Transverse colon (tissue), 3 donors: ENCODE measurements at regions not wholly inside any gene's neighbourhood (a gene's known extent, or its start where the extent isn't known, plus 50 kb on each side); places are given as distances from the start of the nearest gene placed in this dataset.

Experiments
- POLR2A ChIP-seq: fragments of 450-650 bp; IDR thresholded peaks from one replicate; pipeline ENCODE4 v1.6.1; 2016; ENCODE audit warnings: antibody characterized with exemption, mild to moderate bottlenecking, moderate library complexity
- TF ChIP-seq, protein P1 (sequence below), 5 experiments: fragments of 200-600 bp in 3 of 5; fragments of 450-650 bp in 2 of 5; sonication (generic) in 3 of 5; IDR thresholded peaks; 1 replicate in 2 of 5; 2 replicates in 3 of 5; pipeline ENCODE4 v1.5.1; 2016 to 2017; ENCODE audit warnings: antibody characterized with exemption in 5 of 5, inconsistent platforms in 3 of 5, mild to moderate bottlenecking in 2 of 5, moderate library complexity in 1 of 5

DNA sequence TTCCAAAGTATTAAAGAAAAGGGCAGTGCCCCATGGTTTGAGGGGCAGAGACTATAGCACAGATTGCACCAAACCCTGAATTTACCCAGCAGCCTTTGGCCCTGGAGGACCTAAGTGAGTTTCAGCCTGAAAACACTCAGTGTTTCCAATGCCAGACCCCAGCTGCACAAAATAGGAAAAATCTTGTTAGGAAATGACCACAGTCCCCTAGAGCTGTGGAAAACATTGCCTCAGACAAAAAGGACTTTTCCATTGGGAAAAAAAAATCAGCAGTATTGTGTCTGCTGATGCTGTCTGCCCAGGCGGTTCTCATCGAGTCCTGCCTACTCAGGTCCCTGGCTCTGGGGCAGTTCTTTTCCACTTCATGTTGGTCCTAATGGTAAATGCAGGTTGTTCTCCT, 121.7 kb upstream of the DLG1 start:
- TF ChIP-seq, protein P1, sequence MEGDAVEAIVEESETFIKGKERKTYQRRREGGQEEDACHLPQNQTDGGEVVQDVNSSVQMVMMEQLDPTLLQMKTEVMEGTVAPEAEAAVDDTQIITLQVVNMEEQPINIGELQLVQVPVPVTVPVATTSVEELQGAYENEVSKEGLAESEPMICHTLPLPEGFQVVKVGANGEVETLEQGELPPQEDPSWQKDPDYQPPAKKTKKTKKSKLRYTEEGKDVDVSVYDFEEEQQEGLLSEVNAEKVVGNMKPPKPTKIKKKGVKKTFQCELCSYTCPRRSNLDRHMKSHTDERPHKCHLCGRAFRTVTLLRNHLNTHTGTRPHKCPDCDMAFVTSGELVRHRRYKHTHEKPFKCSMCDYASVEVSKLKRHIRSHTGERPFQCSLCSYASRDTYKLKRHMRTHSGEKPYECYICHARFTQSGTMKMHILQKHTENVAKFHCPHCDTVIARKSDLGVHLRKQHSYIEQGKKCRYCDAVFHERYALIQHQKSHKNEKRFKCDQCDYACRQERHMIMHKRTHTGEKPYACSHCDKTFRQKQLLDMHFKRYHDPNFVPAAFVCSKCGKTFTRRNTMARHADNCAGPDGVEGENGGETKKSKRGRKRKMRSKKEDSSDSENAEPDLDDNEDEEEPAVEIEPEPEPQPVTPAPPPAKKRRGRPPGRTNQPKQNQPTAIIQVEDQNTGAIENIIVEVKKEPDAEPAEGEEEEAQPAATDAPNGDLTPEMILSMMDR (IDR thresholded peaks at IDR 0.05) = no peak
- no peak for TF ChIP-seq POLR2A
